GM12878 (cell line): ENCODE measurements at regions not wholly inside any gene's neighbourhood (a gene's known extent, or its start where the extent isn't known, plus 50 kb on each side); places are given as distances from the start of the nearest gene placed in this dataset.

Source experiments
- CHD4 ChIP-seq: fragments of 200-600 bp; sonication (generic); IDR thresholded peaks from 2 replicates; pipeline ENCODE4 v1.6.1; 2016; ENCODE audit warnings: mild to moderate bottlenecking
- CTCF ChIP-seq, 3 experiments: IDR thresholded peaks in 2 of 3; conservative IDR thresholded peaks in 1 of 3; 2 replicates each; pipeline ENCODE4 v1.5.1; 2011; ENCODE audit warnings: low read depth in 3 of 3, low read length in 3 of 3, mild to moderate bottlenecking in 3 of 3, control low read depth in 2 of 3, moderate library complexity in 2 of 3, inconsistent platforms in 1 of 3, mixed read lengths in 1 of 3; ENCODE audit not compliant: control insufficient read depth in 2 of 3, insufficient read depth in 1 of 3; ENCODE audit errors: extremely low read depth in 1 of 3
- EZH2 ChIP-seq: IDR thresholded peaks from 2 replicates; pipeline ENCODE4 v1.6.1; 2012; ENCODE audit warnings: low read depth, mild to moderate bottlenecking, control low read depth, inconsistent platforms, low read length, borderline replicate concordance; ENCODE audit not compliant: control insufficient read depth
- MAX ChIP-seq: IDR thresholded peaks from 2 replicates; pipeline ENCODE4 v1.6.1; 2012; ENCODE audit warnings: low read depth, low read length, improper control_type of control experiment
- MEF2A ChIP-seq: IDR thresholded peaks from 2 replicates; pipeline ENCODE4 v1.6.1; 2011; ENCODE audit warnings: low read depth, mild to moderate bottlenecking, low read length, moderate library complexity; ENCODE audit not compliant: insufficient read depth
- POLR2A ChIP-seq: IDR thresholded peaks from 2 replicates; pipeline ENCODE4 v1.6.1; 2011; ENCODE audit warnings: low read depth, mild to moderate bottlenecking, low read length
- POLR2AphosphoS5 ChIP-seq: IDR thresholded peaks from 2 replicates; pipeline ENCODE4 v1.6.1; 2011; ENCODE audit warnings: mild to moderate bottlenecking, low read length, inconsistent platforms
- ZNF384 ChIP-seq: IDR thresholded peaks from 2 replicates; pipeline ENCODE4 v1.6.1; 2012; ENCODE audit warnings: low read depth, mild to moderate bottlenecking, low read length, improper control_type of control experiment, borderline replicate concordance

GRCh38 chr1:60390593-60391282, 317.2 kb upstream of the C1orf87 start:
- TF ChIP-seq POLR2A = no peak
- TF ChIP-seq CHD4 = no peak
- no peak for TF ChIP-seq ZNF384
- TF ChIP-seq EZH2 = no peak
- no peak for TF ChIP-seq MAX
- TF ChIP-seq CTCF (IDR thresholded peaks at IDR 0.05 in 2 of 3, conservative IDR thresholded peaks at IDR 0.05 in 1 of 3; ENCODE audit: control insufficient read depth in 2 of 3, extremely low read depth in 1 of 3, insufficient read depth in 1 of 3, low read depth in 3 of 3, low read length in 3 of 3) = no peak
- TF ChIP-seq MEF2A = no peak
- TF ChIP-seq POLR2AphosphoS5 = no peak
